ENCODE measurements at regions not wholly inside any gene's neighbourhood (a gene's known extent, or its start where the extent isn't known, plus 50 kb on each side); places are given as distances from the start of the nearest gene placed in this dataset.
"Not testable (repeated sequence)": the region's sequence is repeated elsewhere in the genome, so short reads cannot be mapped to it uniquely, and the experiment has no call there.

DNA sequence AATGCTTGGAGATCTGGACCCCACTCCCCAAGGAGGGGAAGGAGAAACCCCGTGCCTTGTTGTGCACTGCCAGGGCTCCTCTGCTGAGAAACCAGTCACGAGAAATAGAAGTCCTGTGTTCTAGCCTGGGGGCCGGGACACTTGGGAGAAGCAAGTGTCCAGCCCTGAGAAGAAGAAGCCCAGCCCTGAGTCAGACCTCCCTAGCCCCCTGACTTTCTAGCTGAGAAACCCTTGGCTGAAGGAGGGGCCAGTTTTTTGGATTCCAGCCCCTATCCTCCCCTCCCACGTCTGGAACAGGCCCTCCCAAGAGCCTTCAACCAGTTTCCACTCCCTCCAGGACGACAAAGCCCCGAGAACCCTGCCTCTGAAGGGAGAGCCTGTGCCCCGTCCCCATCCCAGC, 100.5 kb downstream of the NAV1 start:
- DNase-seq (ENCODE audit: low spot score), result no peak

DNA sequence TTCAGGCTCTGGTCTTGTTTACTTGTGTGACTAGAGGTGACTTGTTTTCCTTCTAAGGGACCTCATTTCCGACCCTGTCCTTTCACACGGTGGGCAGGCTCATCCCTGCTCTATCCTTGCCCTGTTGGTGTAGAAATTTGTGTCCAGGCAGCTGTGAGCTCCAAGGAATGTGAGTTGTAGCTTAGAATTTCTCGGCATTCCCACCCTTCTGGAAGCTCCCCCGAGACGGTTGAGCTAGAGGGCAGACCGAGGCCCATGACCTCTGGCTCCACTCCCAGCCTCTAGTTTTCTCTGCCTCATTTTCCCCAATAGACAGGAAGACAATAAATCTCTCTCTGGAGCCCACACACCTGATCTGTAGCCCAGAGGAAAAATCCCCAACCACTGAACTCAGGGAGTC, 100.9 kb downstream of the NAV1 start:
- DNase-seq (ENCODE audit: low spot score), result no peak

GRCh38 chr1:201640624-201641023, 101.7 kb downstream of the NAV1 start:
- DNase-seq (ENCODE audit: low spot score), result no peak

DNA sequence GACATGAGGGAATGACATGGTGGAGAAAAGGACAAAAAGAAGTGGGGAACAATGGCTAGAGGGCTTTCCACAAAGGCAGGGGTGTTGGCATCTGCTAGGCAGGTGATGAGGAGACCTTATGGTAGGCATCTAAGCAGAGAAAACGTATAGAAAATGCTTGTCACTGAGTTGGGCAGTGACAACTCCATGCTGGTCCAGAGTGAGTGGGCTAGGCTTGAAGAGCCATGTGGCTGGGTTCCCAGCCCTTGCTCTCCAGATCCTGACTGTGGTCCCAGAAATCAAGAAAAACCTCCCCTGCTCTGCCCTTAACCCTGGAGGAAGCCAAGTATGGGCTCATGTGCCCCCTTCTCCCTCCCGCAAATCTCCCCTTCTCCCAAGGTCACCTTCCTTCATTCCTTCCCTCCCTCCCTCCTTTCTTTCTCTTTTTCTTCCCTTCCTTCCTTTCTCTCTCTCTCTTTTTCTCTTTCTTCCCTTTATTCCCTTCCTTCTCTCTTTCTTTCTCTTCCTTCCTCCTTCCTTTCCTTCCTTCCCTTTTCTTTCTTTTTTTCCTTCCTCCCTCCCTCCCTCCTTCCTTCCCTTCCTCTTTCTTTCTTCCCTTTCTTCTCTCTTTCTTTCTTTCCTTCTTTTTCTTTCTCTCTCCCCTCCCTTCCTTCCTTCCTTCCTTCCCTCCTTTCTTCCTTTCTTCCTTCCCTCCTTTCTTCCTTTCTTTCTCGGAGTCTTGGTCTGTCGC, 102.8 kb downstream of the NAV1 start:
- no peak for DNase-seq (ENCODE audit: low spot score)

DNA sequence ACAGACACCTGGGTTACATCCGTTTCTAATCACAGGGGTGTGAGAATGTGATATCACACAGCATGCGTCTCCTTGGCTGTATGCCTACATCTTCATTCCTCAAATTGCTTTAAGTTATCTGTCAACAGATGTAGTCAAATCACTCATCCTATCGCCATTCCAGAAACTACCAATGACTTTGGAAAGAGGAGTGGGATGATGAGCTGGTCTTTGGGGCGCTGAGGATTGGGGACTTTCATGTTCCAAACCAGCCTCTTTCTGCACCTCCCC, 104.8 kb downstream of the NAV1 start:
- DNase-seq (ENCODE audit: low spot score), result no peak

- DNase-seq (ENCODE audit: low spot score), result no peak
Measured at GRCh38 chr1:201644197-201644596, 105.3 kb downstream of the NAV1 start.

GRCh38 chr1:201645000-201645399, 106.1 kb downstream of the NAV1 start:
- DNase-seq (ENCODE audit: low spot score), result not testable (repeated sequence)

DNA sequence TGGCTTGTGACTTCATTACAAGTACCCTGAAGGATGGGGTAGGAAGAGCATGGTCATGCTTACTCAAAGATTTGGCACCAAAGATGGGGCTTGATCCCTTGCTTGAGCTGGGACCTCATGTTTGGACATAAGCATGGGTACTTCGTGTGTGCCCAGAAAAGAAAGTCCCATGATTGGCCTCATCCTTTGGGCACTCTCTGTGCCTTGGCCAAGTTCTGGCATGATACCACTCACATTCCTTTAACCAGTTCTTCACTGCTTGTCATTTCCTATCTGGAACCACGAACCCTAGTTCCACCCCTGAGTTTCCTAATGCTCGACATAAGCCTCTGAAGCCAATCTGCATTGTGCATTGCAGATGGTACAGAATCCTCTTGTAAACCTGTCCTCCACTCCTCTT, 107.0 kb downstream of the NAV1 start:
- no peak for DNase-seq (ENCODE audit: low spot score)

- DNase-seq (ENCODE audit: low spot score), result no peak
Measured at GRCh38 chr1:201646411-201647022, 107.6 kb downstream of the NAV1 start.

- DNase-seq (ENCODE audit: low spot score), result no peak
Measured at GRCh38 chr1:201647094-201647493, 108.2 kb downstream of the NAV1 start.

- DNase-seq (ENCODE audit: low spot score), result no peak
Measured at GRCh38 chr1:201647722-201648065, 108.8 kb downstream of the NAV1 start.

DNA sequence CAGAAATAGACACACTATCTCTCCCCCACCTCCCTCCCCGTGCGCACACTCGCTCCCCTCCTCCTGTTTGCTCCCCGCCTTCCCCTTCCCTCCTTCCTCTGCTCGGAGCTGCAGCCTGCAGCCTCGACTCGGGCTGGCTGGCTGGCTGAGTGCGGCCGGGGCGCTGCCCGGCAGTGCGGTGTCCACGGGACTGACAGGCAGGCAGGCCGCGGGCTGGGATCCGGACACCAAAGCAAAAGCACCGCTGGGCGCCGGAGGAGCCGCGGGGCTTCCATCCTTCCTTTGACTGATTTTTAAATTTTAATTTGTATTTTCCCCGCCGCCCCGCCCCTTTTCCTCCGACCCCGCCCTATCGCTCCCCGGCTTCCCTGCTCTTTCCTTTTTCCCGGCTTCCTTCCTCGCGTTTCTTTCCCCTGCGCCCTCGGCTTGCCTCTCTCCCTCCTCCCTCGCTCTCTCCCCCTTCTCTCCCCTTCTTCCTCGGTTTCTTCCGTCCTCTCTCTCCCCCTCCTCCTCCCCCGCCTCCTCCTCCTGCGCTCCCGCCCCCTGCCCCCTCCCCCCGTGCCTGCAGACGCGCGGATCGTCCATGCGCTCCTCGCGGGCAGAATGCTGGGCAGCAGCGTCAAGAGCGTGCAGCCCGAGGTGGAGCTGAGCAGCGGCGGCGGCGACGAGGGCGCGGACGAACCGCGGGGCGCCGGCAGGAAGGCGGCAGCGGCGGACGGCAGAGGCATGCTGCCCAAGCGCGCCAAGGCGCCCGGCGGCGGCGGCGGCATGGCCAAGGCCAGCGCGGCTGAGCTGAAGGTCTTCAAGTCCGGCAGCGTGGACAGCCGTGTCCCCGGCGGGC, 109.4 kb downstream of the NAV1 start:
- peak; percentile 74 for DNase-seq (ENCODE audit: low spot score)

- no peak for DNase-seq (ENCODE audit: low spot score)
Measured at GRCh38 chr1:201648907-201649721, 110.2 kb downstream of the NAV1 start.

DNA sequence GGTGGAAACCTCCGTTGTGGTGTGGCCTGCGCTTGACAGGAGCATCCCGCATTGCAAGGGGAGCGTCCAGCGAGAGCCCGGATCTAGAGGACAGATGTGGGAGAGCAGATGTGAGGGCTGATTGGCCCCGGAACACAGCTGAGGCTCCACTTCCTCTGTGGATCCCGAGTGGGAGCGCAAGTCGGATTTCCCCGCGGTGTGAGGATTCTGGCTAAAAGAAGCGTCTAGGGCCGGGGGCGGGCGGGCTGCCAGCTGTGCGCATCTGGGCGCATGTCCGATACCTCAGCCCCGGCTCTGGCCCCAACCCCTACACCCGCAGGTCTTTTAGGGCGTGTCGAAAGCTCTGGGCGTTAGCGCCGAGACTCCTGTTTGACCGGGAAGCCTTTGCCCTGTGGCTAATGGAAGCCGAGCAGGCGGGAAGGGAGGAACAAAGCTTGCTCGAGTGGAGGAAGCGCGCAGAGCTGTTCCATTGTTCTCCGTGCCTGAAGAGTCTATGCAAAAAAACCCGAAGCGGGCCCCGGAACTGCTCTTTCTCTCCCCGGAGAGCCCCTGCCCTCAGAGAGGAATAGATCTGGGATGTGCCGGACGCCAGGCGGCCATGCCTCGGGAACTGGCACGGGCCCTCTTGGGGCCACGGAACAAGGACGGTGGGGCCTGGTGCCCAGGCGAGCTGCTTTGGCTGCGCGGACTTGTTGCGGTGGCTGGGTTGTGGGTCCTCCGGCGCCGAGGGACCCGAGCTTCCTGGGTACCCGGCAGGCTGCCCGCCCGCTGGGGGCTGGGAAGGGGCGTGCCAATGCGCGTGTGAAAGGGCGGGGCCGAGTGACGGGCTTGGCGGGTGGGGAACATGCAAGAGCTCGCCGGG, 111.1 kb downstream of the NAV1 start:
- peak; percentile 82 for DNase-seq (ENCODE audit: low spot score)

DNA sequence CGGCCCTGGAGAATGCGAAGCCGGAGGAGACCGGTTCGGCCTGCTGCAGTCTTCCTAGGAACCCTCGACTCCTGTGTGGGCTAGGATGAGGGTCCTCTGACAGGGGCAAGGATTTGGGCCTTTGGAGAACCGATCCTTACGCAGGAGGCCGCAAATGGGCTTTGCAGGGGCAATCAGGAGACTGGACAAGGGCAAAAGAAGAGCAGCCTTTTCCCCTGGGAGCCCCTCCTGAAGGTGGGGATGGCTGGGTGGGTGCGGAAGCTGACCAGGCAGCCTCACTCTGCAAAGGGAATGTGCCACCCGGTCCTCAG, 111.7 kb downstream of the NAV1 start:
- DNase-seq (ENCODE audit: low spot score), result no peak

DNA sequence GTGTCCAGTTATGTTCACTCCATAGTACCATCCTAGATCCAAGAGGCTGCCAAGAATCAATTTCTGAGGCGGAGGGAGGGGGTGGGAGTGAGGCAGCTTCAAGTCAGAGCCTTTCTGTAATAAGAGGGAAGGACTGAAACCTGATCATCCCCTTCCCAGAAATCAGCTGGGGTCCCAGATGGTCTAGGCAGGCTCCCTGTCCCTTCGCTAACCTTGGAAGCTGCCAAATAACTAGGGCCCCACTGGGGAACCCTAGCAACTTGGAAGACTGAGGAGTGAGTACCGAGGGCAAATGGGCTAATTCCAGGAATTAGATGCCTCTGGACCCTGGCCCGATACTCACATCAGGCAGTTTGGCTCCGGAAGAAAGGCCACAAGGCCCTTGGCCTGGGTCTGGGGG, 113.3 kb downstream of the NAV1 start:
- DNase-seq (ENCODE audit: low spot score), result no peak

- DNase-seq (ENCODE audit: low spot score), result no peak
Measured at GRCh38 chr1:201653233-201653632, 114.3 kb downstream of the NAV1 start.

DNA sequence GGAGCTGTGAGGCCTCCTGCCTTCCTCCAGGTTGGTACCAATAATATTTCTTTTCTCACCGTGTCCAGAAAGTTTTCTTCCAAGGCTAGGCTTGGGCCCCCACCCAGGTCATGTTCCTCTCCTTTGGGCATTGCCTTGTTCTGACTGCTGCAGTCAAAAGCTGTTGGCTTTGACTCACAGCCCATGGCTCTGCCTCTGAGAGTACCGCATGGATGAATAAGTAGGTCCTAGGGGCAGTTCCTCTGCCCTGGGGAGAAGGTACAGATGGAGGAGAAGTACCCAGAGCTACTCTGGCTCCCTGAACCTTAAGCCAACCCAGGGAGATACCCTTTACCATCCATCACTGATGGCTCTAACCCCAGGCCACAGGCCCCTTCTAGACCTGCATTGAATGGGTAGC, 115.0 kb downstream of the NAV1 start:
- DNase-seq (ENCODE audit: low spot score), result no peak

- no peak for DNase-seq (ENCODE audit: low spot score)
Measured at GRCh38 chr1:201655243-201655642, 116.3 kb downstream of the NAV1 start.

- DNase-seq (ENCODE audit: low spot score), result no peak
Measured at GRCh38 chr1:201655910-201656309, 117.0 kb downstream of the NAV1 start.

DNA sequence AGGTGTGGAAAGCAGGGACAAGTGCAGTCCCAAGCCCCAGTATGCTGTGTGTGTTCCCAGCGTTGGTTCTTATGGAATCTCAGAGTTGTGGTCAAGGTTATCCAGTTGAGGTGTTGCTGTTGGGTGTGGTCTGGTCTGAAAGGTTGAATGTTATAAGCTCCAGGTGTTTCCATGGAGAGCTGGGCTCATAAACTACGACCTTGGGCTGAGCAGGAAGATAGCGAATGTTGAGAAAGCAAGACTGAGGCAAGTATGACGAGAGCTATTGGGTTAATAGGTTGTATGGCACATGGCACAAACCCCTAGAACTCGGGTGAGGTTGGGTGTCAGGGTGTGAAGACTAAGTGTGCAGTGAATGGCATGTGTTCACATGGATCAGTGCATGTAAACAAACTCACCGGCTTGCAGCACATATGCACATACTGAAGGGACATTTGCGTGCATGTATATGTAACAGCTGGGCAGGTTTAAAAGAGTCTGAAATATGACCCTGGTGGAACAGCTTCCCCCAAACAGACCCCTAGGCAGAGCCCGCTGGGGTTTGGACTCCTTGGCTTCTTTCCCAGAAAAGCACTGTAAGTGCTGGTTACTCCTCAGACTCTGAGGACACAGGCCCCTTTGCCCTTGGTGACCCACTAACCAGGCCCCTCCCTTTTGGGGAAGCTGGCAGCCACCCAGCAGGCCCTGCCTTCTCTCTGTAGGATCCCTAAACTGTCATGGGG, 117.5 kb downstream of the NAV1 start:
- DNase-seq (ENCODE audit: low spot score), result no peak
